DND-41 (cell line): ENCODE measurements at regions not wholly inside any gene's neighbourhood (a gene's known extent, or its start where the extent isn't known, plus 50 kb on each side); places are given as distances from the start of the nearest gene placed in this dataset.

Experiments used
- ATAC-seq: fragments of 200-7000 bp; cut with Tn5 transposase; 3 replicates; pipeline ENCODE4 v1.9.1; 2021; ENCODE audit warnings: low read depth; ENCODE audit not compliant: insufficient read depth
- DNase-seq: peaks from one replicate; pipeline ENCODE4 v3.0.0-alpha.2; 2020
- H2AFZ ChIP-seq: 2 replicates; pipeline ENCODE4 v1.6.0; 2012; ENCODE audit warnings: low read depth, low read length
- H3K27ac ChIP-seq: 2 replicates; pipeline ENCODE4 v1.5.1; 2012; ENCODE audit warnings: low read length, inconsistent platforms
- H3K27me3 ChIP-seq: fragments of 200-600 bp; sonication (generic); 2 replicates; pipeline ENCODE4 v1.6.0; 2012; ENCODE audit warnings: low read length, mild to moderate bottlenecking, inconsistent platforms; ENCODE audit not compliant: insufficient read depth, poor library complexity
- H3K36me3 ChIP-seq: 2 replicates; pipeline ENCODE4 v1.5.1; 2012; ENCODE audit warnings: low read length, inconsistent platforms; ENCODE audit not compliant: insufficient read depth
- H3K4me1 ChIP-seq: 2 replicates; pipeline ENCODE4 v1.5.1; 2012; ENCODE audit warnings: mild to moderate bottlenecking, low read length; ENCODE audit not compliant: insufficient read depth
- H3K4me2 ChIP-seq: 2 replicates; pipeline ENCODE4 v1.6.0; 2012; ENCODE audit warnings: mild to moderate bottlenecking, moderate library complexity, low read length, inconsistent platforms; ENCODE audit not compliant: insufficient read depth
- H3K4me3 ChIP-seq, 2 experiments: fragments of 200-600 bp in 1 of 2; shearing (Covaris generic) in 1 of 2; 2 replicates each; pipeline ENCODE4 v1.5.1; 2012 to 2016; ENCODE audit warnings: inconsistent platforms in 2 of 2, low read length in 2 of 2, mild to moderate bottlenecking in 2 of 2, low read depth in 1 of 2, moderate library complexity in 1 of 2
- H3K79me2 ChIP-seq: 2 replicates; pipeline ENCODE4 v1.6.0; 2012; ENCODE audit warnings: low read length, inconsistent platforms; ENCODE audit not compliant: insufficient read depth
- H3K9ac ChIP-seq: 2 replicates; pipeline ENCODE4 v1.6.0; 2012; ENCODE audit warnings: low read depth, mild to moderate bottlenecking, inconsistent platforms, low read length, moderate library complexity
- H3K9me3 ChIP-seq: 2 replicates; pipeline ENCODE4 v1.5.1; 2012; ENCODE audit warnings: low read length, moderate library complexity, mild to moderate bottlenecking, inconsistent platforms; ENCODE audit not compliant: insufficient read depth, severe bottlenecking
- H4K20me1 ChIP-seq: 2 replicates; pipeline ENCODE4 v1.6.0; 2012; ENCODE audit warnings: low read length; ENCODE audit not compliant: insufficient read depth
- CTCF ChIP-seq: IDR thresholded peaks from 2 replicates; pipeline ENCODE4 v1.5.1; 2012; ENCODE audit warnings: borderline replicate concordance, low read length, moderate library complexity, mild to moderate bottlenecking; ENCODE audit not compliant: poor library complexity, severe bottlenecking; ENCODE audit errors: extremely low read depth
- EZH2 ChIP-seq: IDR thresholded peaks from 3 replicates; pipeline ENCODE4 v1.6.1; 2012; ENCODE audit warnings: borderline replicate concordance, low read depth, mild to moderate bottlenecking, moderate library complexity, low read length, inconsistent platforms; ENCODE audit not compliant: severe bottlenecking

- H3K36me3 ChIP-seq, result no peaks in the 10 kb centered on the region
- H3K4me2 ChIP-seq, result no peak overlapping the region
- no peak overlapping the region for H3K27ac ChIP-seq
- no peak for DNase-seq
- no peaks in the 10 kb centered on the region for H3K4me1 ChIP-seq
- H4K20me1 ChIP-seq, result 0 out of 2 replicates have a peak, but pooled peaks cover 2% of the 10 kb centered on the region
- ATAC-seq, result no peak
- H3K9ac ChIP-seq, result no peak overlapping the region
- peaks cover 5% of the 10 kb centered on the region for H3K9me3 ChIP-seq
- no peak overlapping the region for H3K4me3 ChIP-seq
- H3K79me2 ChIP-seq, result no peaks in the 10 kb centered on the region
- no peak overlapping the region for H2AFZ ChIP-seq
- peaks cover 18% of the 10 kb centered on the region for H3K27me3 ChIP-seq
- TF ChIP-seq CTCF, result no peak
- no peak for TF ChIP-seq EZH2
Measured at GRCh38 chr15:98501632-98502031, 146.7 kb upstream of the IGF1R start.

- no peak for TF ChIP-seq EZH2
- TF ChIP-seq CTCF, result no peak
- H2AFZ ChIP-seq, result no peak overlapping the region
- no peaks in the 10 kb centered on the region for H3K79me2 ChIP-seq
- peaks cover 18% of the 10 kb centered on the region for H3K27me3 ChIP-seq
- no peak overlapping the region for H3K4me2 ChIP-seq
- H3K4me3 ChIP-seq, result no peak overlapping the region
- H3K36me3 ChIP-seq, result no peaks in the 10 kb centered on the region
- no peaks in the 10 kb centered on the region for H3K4me1 ChIP-seq
- 0 out of 2 replicates have a peak, but pooled peaks cover 2% of the 10 kb centered on the region for H4K20me1 ChIP-seq
- H3K9me3 ChIP-seq, result peaks cover 5% of the 10 kb centered on the region
- no peak overlapping the region for H3K27ac ChIP-seq
- no peak for DNase-seq
- no peak overlapping the region for H3K9ac ChIP-seq
- ATAC-seq, result no peak
Measured at GRCh38 chr15:98503970-98504369, 144.4 kb upstream of the IGF1R start.

GRCh38 chr15:98504998-98505397, 143.3 kb upstream of the IGF1R start:
- Histone ChIP-seq H4K20me1 (0 out of 2 replicates have a peak, but pooled peaks cover 2% of the 10 kb centered on the region), H2AFZ (no peak overlapping the region), H3K4me2 (no peak overlapping the region), H3K9me3 (peaks cover 2% of the 10 kb centered on the region), H3K4me3 (no peak overlapping the region), H3K79me2 (no peaks in the 10 kb centered on the region), H3K9ac (no peak overlapping the region), H3K4me1 (no peaks in the 10 kb centered on the region), H3K27me3 (peaks cover 18% of the 10 kb centered on the region), H3K27ac (no peak overlapping the region), H3K36me3 (no peaks in the 10 kb centered on the region)
- ATAC-seq, result no peak
- no peak for TF ChIP-seq CTCF
- TF ChIP-seq EZH2, result no peak
- DNase-seq, result no peak

GRCh38 chr15:98505611-98506031, 142.7 kb upstream of the IGF1R start:
- Histone ChIP-seq H4K20me1 (0 out of 2 replicates have a peak, but pooled peaks cover 2% of the 10 kb centered on the region), H2AFZ (no peak overlapping the region), H3K4me1 (no peaks in the 10 kb centered on the region), H3K79me2 (no peaks in the 10 kb centered on the region), H3K27ac (no peak overlapping the region), H3K4me3 (no peak overlapping the region), H3K4me2 (no peak overlapping the region), H3K27me3 (peaks cover 18% of the 10 kb centered on the region), H3K9me3 (no peaks in the 10 kb centered on the region), H3K9ac (no peak overlapping the region), H3K36me3 (no peaks in the 10 kb centered on the region)
- TF ChIP-seq CTCF (no peak), EZH2 (no peak)
- no peak for DNase-seq
- no peak for ATAC-seq
